Body of pancreas (tissue), 4 donors: ENCODE measurements at regions not wholly inside any gene's neighbourhood (a gene's known extent, or its start where the extent isn't known, plus 50 kb on each side); places are given as distances from the start of the nearest gene placed in this dataset.

ENCODE experiments used
- ATAC-seq: fragments of 150-250 bp; one replicate; pipeline ENCODE4 v1.9.1; 2016
- DNase-seq, 4 donors: peaks; one replicate each; pipeline ENCODE4 v3.0.0-alpha.2; 2019
- H3K27ac ChIP-seq, 4 donors: fragments of 200-600 bp; sonication (generic); 1 replicate in 3 of 4; 2 replicates in 1 of 4; pipeline versions ENCODE4 v1.5.1 to v1.6.1; 2016 to 2019; ENCODE audit warnings: mild to moderate bottlenecking in 1 of 4, mixed read lengths in 1 of 4, moderate library complexity in 1 of 4
- H3K27me3 ChIP-seq, 2 donors: fragments of 200-600 bp; sonication (generic); one replicate each; pipeline ENCODE4 v1.6.0; 2016; ENCODE audit warnings: mild to moderate bottlenecking in 1 of 2
- H3K36me3 ChIP-seq, 2 donors: fragments of 200-600 bp; sonication (generic); replicated peaks in 1 of 2; 2 replicates each; pipeline ENCODE4 v1.5.1; 2016; ENCODE audit warnings: low read depth in 2 of 2; ENCODE audit not compliant: insufficient read depth in 1 of 2
- H3K4me1 ChIP-seq: fragments of 200-600 bp; sonication (generic); one replicate; pipeline ENCODE4 v1.6.0; 2016
- H3K4me3 ChIP-seq, 2 donors: fragments of 200-600 bp; sonication (generic); 1 replicate in 1 of 2; 2 replicates in 1 of 2; pipeline ENCODE4 v1.5.1; 2016 to 2019
- H3K9me3 ChIP-seq, 3 donors: fragments of 200-600 bp; sonication (generic); 1 replicate in 2 of 3; 2 replicates in 1 of 3; pipeline ENCODE4 v1.5.1; 2016
- CTCF ChIP-seq, 7 experiments: fragments of 450-650 bp in 4 of 7; fragments of 200-600 bp in 3 of 7; sonication (generic) in 3 of 7; IDR thresholded peaks; one replicate each; pipeline ENCODE4 v1.5.1; 2016 to 2019; ENCODE audit warnings: antibody characterized with exemption in 7 of 7
- POLR2A ChIP-seq, 3 donors: fragments of 450-650 bp; IDR thresholded peaks; one replicate each; pipeline ENCODE4 v1.6.1; 2016; ENCODE audit warnings: antibody characterized with exemption in 3 of 3, mild to moderate bottlenecking in 2 of 3
- WGBS, 2 donors: methylation state at CpG; one replicate each; pipeline ENCODE4 v1.1.5; 2017; 5-methylcytosine and 5-hydroxymethylcytosine counted together
- intact Hi-C: fragments of 100-400 bp; cut with DNase I; formaldehyde crosslinking; loops from one replicate; pipeline ENCODE4 v1.15.1; 2023

- DNase-seq (no peak), ATAC-seq (no peak)
- TF ChIP-seq CTCF (IDR thresholded peaks at IDR 0.05): no peak
- no peak for TF ChIP-seq POLR2A (IDR thresholded peaks at IDR 0.05)
- Histone ChIP-seq H3K4me1 (no peaks in the 10 kb centered on the region), H3K4me3 (no peak overlapping the region), H3K36me3 (no peaks in the 10 kb centered on the region), H3K27me3 (no peaks in the 10 kb centered on the region), H3K27ac (no peak overlapping the region), H3K9me3 (no peaks in the 10 kb centered on the region)
- intact Hi-C loops: no loop called here
- WGBS, 2 donors: 67 to 85% methylated on average over 4 of the region's 4 CpGs
These were observed 122.8 kb upstream of the KLF12 start for GRCh38 chr13:74256969-74257368.

GRCh38 chr13:74253161-74253560, 119.0 kb upstream of the KLF12 start:
- Histone ChIP-seq H3K27me3 (no peaks in the 10 kb centered on the region), H3K9me3 (no peaks in the 10 kb centered on the region), H3K27ac (no peak overlapping the region), H3K36me3 (no peaks in the 10 kb centered on the region), H3K4me3 (no peak overlapping the region), H3K4me1 (no peaks in the 10 kb centered on the region)
- TF ChIP-seq CTCF (IDR thresholded peaks at IDR 0.05) (no peak), POLR2A (IDR thresholded peaks at IDR 0.05) (no peak)
- WGBS, 2 donors: 25 to 70% methylated on average over 1 of the region's 1 CpG
- intact Hi-C loops: no loop called here
- ATAC-seq (no peak), DNase-seq (no peak)

- DNase-seq: no peak
These were observed 117.7 kb upstream of the KLF12 start for GRCh38 chr13:74251778-74252519.

GRCh38 chr13:74250738-74251190, 116.6 kb upstream of the KLF12 start:
- Histone ChIP-seq H3K4me3 (no peak overlapping the region), H3K27ac (no peak overlapping the region), H3K9me3 (no peaks in the 10 kb centered on the region), H3K36me3 (no peaks in the 10 kb centered on the region), H3K27me3 (no peaks in the 10 kb centered on the region), H3K4me1 (no peaks in the 10 kb centered on the region)
- ATAC-seq (no peak), DNase-seq (no peak)
- intact Hi-C loops: no loop called here
- 41 to 54% methylated on average over 2 of the region's 2 CpGs for WGBS, 2 donors
- TF ChIP-seq POLR2A (IDR thresholded peaks at IDR 0.05) (no peak), CTCF (IDR thresholded peaks at IDR 0.05) (no peak)

More at GRCh38 chr13:74251778-74252519, 117.7 kb upstream of the KLF12 start:
- intact Hi-C loops: no loop called here
- H3K36me3 ChIP-seq: no peaks in the 10 kb centered on the region
- no peaks in the 10 kb centered on the region for H3K27me3 ChIP-seq
- no peaks in the 10 kb centered on the region for H3K4me1 ChIP-seq
- no peak overlapping the region for H3K4me3 ChIP-seq
- WGBS, 2 donors: 60 to 71% methylated on average over 5 of the region's 5 CpGs
- TF ChIP-seq CTCF (IDR thresholded peaks at IDR 0.05) (no peak), POLR2A (IDR thresholded peaks at IDR 0.05) (no peak)
- ATAC-seq: no peak
- no peaks in the 10 kb centered on the region for H3K9me3 ChIP-seq
- no peak overlapping the region for H3K27ac ChIP-seq

GRCh38 chr13:74248477-74248876, 114.3 kb upstream of the KLF12 start:
- TF ChIP-seq POLR2A (IDR thresholded peaks at IDR 0.05): no peak
- TF ChIP-seq CTCF (IDR thresholded peaks at IDR 0.05): no peak
- Histone ChIP-seq H3K9me3 (no peaks in the 10 kb centered on the region), H3K27ac (no peak overlapping the region), H3K27me3 (no peaks in the 10 kb centered on the region), H3K36me3 (no peaks in the 10 kb centered on the region), H3K4me1 (no peaks in the 10 kb centered on the region), H3K4me3 (no peak overlapping the region)
- DNase-seq (no peak), ATAC-seq (no peak)
- 73 to 85% methylated on average over 4 of the region's 4 CpGs for WGBS, 2 donors
- intact Hi-C loops: no loop called here
